ENCODE measurements at regions not wholly inside any gene's neighbourhood (a gene's known extent, or its start where the extent isn't known, plus 50 kb on each side); places are given as distances from the start of the nearest gene placed in this dataset.
"Not testable (repeated sequence)": the region's sequence is repeated elsewhere in the genome, so short reads cannot be mapped to it uniquely, and the experiment has no call there.

DNA sequence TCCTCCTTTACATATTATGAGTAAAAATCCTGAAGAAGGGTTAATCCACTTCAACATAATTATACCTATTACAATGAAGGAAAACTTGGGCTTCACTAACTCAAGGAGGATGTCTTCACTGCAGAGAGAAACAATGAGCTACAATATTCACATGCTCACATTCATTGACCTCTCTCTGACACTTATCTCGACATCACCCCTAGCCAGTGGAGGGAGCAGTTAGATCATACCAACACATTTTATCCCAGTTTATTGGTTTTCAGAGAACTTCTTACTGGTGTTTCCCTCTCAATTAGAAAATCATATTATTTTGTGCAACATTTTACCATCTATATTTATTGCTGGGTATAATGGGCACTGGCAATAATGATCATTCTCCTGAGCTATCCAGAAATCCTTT, 646.5 kb downstream of the TENT5A start:
- peak; percentile 18 for DNase-seq

GRCh38 chr6:81098109-81098814, 654.2 kb downstream of the TENT5A start:
- DNase-seq = no peak

- DNase-seq = not testable (repeated sequence)
Measured at GRCh38 chr6:81096464-81096863, 656.0 kb downstream of the TENT5A start.

DNA sequence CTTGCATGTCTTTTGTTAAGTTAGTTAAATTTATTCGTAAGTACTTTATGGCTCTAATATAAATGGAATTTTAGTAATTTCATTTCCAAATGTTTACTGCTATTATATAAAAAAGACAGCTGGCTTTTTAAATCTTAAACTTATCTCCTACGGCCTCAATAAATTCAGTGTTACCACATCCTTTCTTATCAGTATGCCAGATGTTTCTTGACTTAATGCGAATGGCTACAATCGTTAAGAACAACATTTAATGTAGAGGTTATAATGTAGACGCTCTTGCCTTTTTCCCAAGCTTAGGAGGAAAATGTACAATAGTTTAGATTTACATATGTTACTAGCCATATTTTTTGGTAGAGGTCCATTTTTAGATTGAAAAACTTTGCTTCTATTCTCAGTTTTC, 659.4 kb downstream of the TENT5A start:
- no peak for DNase-seq

DNA sequence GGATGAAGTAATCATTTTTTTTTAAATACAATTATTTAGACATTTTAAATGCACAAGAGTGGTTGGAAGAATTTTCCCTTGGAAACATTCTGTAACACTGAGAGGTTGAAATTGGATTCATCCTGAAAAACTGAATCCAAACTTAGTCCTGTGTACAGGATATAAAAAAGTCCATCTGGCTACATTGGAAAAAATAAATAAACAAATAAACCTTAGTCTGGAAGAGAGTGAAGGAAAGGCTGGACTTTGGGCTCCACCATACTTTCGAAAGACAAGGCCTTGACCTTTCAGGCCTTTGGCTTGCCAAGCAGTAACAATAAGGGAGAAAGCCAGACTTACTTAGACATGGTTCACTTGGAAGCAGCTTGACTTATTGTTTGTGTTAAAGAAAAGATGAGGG, 664.3 kb downstream of the TENT5A start:
- DNase-seq = no peak

- DNase-seq = no peak
Measured at GRCh38 chr6:81086991-81087390, 665.5 kb downstream of the TENT5A start.

DNA sequence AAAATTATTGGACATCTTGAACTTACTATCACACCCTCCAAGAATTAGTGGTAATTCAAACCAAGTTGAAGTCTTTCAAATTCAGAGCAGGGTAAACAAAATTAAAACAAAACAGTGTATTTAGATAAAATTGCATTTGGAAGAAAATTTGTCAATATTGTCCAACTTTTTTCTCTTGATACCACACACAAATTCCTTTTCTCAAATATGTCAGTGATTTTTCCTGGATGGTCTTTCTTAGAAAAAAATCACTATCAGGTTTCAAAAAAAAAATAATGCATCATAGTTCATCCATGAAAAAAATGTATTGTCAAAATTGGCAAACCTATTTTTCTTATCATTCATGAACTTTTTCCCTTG, 667.1 kb downstream of the TENT5A start:
- no peak for DNase-seq

- DNase-seq = no peak
Measured at GRCh38 chr6:81084776-81085430, 667.6 kb downstream of the TENT5A start.

DNA sequence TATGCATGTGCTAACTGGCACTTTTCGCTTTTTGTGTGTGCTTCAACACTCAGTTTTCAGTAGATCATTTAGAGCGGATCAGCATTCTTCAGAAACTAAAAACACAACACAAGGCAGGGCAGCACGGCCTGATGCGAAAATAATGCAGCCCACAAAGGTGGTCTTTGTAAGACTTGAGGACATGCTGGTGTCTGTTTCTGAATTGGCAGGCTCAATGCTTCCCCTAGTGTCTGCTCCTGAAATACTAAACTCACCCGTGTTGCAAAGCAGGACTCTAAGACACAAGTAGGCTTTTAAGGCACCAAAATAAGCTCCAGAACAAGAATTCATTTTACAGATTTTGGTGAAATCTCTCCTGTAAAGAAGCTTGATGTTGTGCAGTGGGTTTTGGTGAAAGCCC, 676.5 kb downstream of the TENT5A start:
- DNase-seq = peak; percentile 9

GRCh38 chr6:81073318-81073717, 679.2 kb downstream of the TENT5A start:
- no peak for DNase-seq

DNA sequence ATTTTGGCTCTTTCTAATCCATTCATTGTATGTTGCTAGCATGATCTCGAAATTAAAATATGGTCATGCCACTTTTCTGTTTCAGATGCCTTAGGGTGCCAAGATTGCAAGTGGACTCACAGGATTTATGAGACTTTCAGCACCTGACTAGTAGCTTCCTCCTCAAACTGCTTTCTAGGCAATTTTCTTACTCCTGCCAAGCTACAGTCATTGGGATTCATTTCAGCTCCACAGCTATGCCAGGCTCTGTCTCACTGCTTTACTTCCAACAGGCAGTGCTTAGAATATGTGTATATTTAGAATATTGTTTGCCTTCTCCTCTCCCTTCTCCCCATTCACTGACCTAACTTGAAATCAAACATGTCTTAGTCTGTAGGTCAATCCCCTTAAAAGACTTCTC, 681.4 kb downstream of the TENT5A start:
- no peak for DNase-seq

- no peak for DNase-seq
Measured at GRCh38 chr6:81067057-81067456, 685.4 kb downstream of the TENT5A start.

DNA sequence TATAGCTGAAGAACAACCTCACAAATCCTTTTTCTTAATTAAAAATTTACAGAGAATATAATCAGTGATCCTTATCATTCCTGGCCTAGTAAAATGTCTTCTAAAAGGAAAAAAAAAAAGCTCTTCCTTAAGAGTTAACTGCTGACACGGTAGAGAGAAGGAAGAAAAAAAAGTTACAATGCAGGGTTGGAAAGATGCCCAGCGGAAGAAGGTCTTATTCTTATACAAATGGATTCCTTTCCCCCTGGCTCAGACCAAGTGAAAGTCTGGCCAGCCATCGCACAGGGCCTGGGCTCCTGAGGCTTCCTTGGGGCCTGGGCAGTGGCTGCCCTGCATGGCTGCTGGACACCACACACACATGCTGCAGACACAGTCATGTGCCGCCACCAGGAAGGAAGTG, 688.6 kb downstream of the TENT5A start:
- peak; percentile 5 for DNase-seq

DNA sequence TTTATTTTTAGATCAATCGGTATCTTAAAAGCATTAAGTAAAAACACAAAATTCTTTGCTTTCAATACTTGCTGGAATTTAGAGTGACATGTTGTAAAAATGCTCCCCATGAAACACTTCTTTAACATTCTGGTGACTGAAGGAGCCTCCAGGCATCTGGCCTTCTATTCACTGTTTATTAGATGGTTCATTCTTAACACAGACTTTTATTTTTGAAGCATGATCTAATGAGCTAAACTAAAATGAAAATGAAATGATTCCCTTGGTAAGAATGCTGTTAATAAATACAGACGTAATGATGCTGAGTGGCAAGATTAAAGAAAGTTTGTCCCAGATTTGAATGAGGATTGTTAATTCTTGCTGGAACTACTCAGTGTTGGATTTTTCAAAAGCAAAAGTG, 698.4 kb downstream of the TENT5A start:
- no peak for DNase-seq

- no peak for DNase-seq
Measured at GRCh38 chr6:81051952-81052351, 700.5 kb downstream of the TENT5A start.

DNA sequence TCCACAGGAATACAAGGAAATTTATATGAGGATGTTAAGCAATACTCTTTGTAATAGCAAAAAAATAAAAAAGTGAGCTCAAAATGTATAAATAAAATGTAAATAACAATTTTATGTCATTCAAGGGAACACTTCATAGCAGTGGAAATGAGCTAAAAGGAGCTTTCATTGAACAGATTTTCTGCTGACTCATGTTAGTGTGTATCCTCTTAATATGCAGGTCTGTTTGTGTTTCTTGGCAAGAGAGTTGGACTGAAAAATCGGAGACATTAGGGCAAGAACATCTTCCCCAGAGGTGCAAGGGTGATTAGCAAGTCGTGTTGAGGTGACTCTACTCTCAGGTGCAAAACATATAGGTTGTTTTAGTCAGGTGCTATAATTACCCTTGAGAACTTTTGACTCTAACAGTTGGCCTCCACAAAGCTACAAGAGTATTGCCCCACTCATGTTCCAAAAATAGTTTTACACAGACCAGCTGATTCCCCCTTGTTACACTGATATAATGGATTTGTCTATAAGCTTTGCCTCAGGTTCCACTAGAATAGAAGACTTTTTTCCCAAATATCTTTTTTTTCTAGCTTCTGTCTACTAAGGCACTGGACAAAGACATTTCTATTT, 702.9 kb downstream of the TENT5A start:
- no peak for DNase-seq

DNA sequence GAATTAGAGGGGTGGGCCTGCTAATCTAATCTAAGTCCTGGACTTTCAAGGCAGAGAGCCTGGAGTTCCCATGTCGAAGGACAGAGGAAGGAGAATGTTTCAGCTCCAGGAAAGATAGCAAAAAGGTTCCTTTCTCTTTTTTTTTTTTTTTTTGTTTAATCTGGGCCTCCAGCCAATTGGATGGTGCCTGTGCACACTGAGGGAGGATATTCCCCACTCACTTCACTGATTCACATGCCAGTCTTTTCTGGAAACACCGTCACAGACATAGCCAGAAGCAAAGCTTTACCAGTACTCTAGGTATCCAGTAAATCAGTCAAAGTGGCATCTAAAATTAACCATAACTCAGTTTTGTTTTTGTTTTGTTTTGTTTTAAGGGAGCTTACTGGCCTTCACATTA, 721.1 kb downstream of the TENT5A start:
- DNase-seq = no peak

GRCh38 chr6:81026041-81026553, 726.4 kb downstream of the TENT5A start:
- no peak for DNase-seq

DNA sequence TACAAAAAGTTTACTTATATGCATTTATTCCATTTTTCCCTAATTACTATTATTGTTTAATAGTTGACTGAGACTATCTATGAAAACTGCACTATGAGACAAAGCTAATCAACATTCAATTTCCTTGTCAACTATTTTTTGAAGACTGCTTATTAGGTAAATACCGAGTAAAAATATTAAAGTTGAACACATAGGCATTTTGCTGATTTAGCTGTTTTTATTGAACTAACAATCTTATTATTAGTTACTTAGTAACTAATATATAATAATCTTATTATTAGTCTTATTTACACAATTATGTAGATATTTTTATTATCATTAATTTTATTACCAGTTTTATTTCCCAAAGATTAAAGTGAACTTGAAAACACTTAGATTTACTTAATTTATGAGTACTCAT, 728.8 kb downstream of the TENT5A start:
- DNase-seq = no peak

DNA sequence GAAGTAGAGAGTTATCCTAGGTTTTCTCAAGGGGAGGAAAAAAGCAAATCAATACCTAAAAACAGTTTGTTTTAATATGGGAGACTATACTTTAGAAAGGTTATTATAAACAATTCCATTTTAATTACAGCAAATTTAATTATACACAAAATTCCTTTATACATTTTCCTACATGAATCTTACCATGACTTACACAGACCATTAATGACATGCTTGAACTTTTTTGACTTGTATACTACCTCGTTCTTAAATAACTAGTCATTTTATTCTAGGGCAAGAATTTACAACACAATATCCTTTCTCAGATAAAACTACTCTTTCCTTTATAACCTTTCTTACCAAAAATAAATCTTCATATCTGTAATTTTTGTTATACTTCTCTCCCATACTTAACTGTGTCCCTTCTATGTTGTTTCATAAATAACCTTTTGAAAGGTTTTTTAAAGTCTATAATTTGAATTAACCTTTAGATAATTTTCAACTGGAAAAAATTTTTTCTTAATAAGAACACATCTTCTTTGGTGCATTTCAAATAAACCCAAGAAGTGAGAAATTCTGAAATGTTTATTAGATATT, 729.4 kb downstream of the TENT5A start:
- peak; percentile 3 for DNase-seq

GRCh38 chr6:81017586-81017985, 734.9 kb downstream of the TENT5A start:
- DNase-seq = not testable (repeated sequence)

DNA sequence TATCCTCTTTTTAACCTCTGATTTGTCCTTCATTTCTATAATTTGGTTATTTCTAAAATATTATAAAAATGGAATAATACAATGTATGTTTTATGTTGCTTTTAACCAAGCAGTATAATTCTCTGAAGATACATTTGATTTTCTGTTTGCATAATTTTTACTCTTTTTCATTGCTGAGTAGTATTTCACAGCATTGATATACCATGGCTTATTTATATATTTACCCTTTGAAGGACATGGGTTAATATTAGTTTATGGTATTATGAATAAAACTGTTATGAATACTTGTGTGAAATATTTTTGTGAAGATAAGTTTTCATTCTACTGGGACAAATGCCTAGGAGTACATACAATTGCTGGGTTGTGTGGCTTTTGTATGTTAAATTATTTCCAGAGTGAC, 748.6 kb downstream of the TENT5A start:
- no peak for DNase-seq

GRCh38 chr6:81003156-81003555, 749.3 kb downstream of the TENT5A start:
- peak; percentile 19 for DNase-seq

DNA sequence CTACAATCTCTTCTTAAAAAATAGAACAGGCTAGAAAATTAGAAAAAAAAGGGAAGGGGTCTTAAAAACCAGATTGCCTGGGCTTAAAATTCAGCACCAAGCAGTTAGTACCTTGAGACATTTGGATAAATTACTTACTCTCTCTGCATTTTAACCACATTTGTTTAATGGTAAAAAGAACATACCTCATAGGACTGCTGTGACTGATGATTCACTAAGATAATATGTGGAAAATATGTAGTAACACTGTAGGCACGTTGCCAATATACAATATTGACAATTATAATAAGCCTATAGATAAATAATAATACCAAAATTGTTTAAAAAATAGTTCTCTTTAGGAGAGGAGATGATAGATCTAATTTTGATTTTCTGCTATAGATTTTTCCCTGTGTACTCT, 750.4 kb downstream of the TENT5A start:
- peak; percentile 16 for DNase-seq

All from fibroblast of skin of back (primary cell).